LNCaP clone FGC (cell line): ENCODE measurements at regions not wholly inside any gene's neighbourhood (a gene's known extent, or its start where the extent isn't known, plus 50 kb on each side); places are given as distances from the start of the nearest gene placed in this dataset.

Experiments used
- DNase-seq: peaks from one replicate; pipeline ENCODE4 v3.0.0-alpha.2; 2011; ENCODE audit warnings: low read depth
- H3K4me3 ChIP-seq: 2 replicates; pipeline ENCODE4 v1.5.1; 2011; ENCODE audit warnings: mild to moderate bottlenecking, low read depth, low read length, control low read depth
- CTCF ChIP-seq: IDR thresholded peaks from 2 replicates; pipeline ENCODE4 v1.5.1; 2012; ENCODE audit warnings: mild to moderate bottlenecking; ENCODE audit not compliant: control insufficient read depth, insufficient read depth; ENCODE audit errors: extremely low read depth

GRCh38 chr1:58844176-58844575, 60.3 kb upstream of the JUN start:
- no peak for DNase-seq
- no peak for TF ChIP-seq CTCF
- H3K4me3 ChIP-seq: no peak overlapping the region

DNA sequence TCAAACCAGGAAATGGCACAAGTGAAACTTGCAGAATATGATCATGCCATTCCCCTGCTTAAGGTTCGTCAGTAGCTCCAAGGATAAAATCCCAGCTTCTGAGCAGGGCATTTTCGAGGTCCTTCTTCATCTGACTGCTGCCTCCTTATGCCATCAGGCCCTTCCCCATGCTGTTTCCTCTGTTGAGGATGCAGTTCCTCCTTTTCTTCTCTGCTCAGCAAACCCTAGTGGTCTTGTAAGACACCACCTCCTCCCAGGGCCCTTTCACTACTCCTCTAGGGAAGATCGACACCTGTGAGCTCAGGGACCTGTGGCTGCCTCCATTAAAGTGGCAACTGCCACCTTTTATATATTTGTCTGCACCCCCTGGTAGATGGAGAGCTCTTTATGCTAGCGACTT, 62.1 kb upstream of the JUN start:
- DNase-seq: no peak
- no peak overlapping the region for H3K4me3 ChIP-seq
- no peak for TF ChIP-seq CTCF

DNA sequence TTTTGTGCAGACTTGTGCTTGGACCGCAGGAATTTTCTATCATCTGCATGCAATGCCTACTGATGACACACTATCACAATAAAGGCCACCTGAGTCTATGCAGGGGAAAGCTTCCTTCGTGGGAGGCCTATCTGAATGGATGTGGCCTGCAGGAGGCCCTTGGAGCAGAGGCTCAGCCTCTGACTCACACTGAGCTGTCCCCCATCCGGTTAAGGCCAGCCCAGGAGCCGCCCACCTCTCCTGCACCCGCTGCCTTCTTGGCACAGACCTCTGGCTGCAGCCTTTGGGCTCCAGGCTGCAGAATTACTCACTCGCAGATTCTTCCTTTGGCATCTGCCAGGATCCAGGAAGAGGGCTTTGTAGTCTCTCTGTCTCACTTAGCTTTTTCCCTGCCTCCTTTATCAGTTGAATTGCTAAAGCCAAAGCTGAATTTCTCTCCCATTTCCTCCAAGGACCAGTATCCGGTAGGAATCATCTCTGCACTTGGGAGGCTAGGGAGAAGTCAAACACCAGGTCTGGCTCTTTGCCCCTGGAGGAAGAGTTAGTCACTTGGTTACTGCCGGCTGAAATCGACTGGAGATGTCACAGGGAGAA, 65.1 kb upstream of the JUN start:
- H3K4me3 ChIP-seq: no peak overlapping the region
- no peak for TF ChIP-seq CTCF
- no peak for DNase-seq

DNA sequence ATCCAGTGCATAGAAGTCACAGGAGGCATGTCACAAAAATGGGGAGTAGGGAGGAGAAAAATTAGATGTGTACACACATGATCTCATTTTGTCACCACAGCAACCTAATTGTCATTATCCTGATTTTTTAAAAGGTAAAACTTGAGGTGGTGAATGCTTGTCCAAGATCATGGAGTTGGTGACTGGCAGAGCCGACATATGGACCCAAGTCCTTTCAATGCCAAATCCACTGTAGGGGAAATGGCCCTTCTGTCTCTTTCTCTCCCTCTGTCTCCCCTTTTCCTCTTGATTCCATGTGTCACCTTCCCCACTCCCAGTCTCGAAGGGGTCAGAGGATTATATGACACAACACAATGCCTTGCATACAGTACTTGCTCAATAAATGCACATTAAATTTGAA, 65.7 kb upstream of the JUN start:
- no peak for DNase-seq
- TF ChIP-seq CTCF: no peak
- H3K4me3 ChIP-seq: no peak overlapping the region

DNA sequence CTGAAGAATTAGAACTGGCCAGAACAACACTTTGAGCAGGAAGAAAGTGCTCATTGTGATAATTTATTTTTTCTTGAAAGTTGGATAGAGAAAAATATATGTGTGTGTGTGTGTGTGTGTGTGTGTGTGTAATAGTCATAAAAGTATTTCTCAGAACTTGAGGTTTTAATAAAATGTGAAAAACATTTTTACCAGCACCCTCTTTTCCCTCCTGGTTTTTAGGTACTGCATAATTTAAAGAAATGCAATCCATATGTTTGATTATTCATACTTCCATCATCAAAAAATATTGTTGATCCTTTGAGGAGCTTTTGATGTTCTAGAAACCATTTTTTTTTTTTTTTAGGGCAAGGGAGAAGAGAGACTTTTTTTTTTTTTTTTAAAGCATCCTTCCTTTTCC, 66.8 kb upstream of the JUN start:
- no peak for DNase-seq
- H3K4me3 ChIP-seq: no peak overlapping the region
- no peak for TF ChIP-seq CTCF

GRCh38 chr1:58852731-58853485, 69.1 kb upstream of the JUN start:
- DNase-seq: no peak
- no peak overlapping the region for H3K4me3 ChIP-seq
- TF ChIP-seq CTCF: no peak

- DNase-seq: no peak
- no peak overlapping the region for H3K4me3 ChIP-seq
- no peak for TF ChIP-seq CTCF
These were observed 70.7 kb upstream of the JUN start for GRCh38 chr1:58854576-58854975.
